GM23338 (cell line): ENCODE measurements at regions not wholly inside any gene's neighbourhood (a gene's known extent, or its start where the extent isn't known, plus 50 kb on each side); places are given as distances from the start of the nearest gene placed in this dataset.

ENCODE experiments used
- ATAC-seq: fragments of 200-7000 bp; cut with Tn5 transposase; 3 replicates; pipeline ENCODE4 v1.9.1; 2020
- DNase-seq: peaks from one replicate; pipeline ENCODE4 v3.0.0-alpha.2; 2015; ENCODE audit warnings: low spot score
- H2AFZ ChIP-seq: fragments of 200-600 bp; sonication (generic); 2 replicates; pipeline ENCODE4 v1.8.0; 2016; ENCODE audit warnings: antibody characterized with exemption, mild to moderate bottlenecking, moderate library complexity
- H3F3A ChIP-seq: fragments of 200-600 bp; sonication (generic); replicated peaks from 2 replicates; pipeline ENCODE4 v1.8.0; 2017; ENCODE audit warnings: antibody characterized with exemption, mixed run types, low read depth
- H3K27ac ChIP-seq: fragments of 200-600 bp; sonication (generic); 2 replicates; pipeline ENCODE4 v1.6.1; 2016; ENCODE audit warnings: low read depth
- H3K27me3 ChIP-seq: fragments of 200-600 bp; sonication (generic); 2 replicates; pipeline ENCODE4 v1.8.0; 2016; ENCODE audit warnings: mild to moderate bottlenecking, mixed run types, moderate library complexity; ENCODE audit not compliant: insufficient read depth
- H3K36me3 ChIP-seq: fragments of 200-600 bp; sonication (generic); 2 replicates; pipeline ENCODE4 v1.8.0; 2016; ENCODE audit warnings: mild to moderate bottlenecking; ENCODE audit not compliant: insufficient read depth
- H3K4me1 ChIP-seq: fragments of 200-600 bp; sonication (generic); 2 replicates; pipeline ENCODE4 v1.8.0; 2016; ENCODE audit warnings: mild to moderate bottlenecking, moderate library complexity; ENCODE audit not compliant: insufficient read depth
- H3K4me2 ChIP-seq: fragments of 200-600 bp; sonication (generic); 2 replicates; pipeline ENCODE4 v1.7.1; 2017; ENCODE audit warnings: mixed run types
- H3K4me3 ChIP-seq: fragments of 200-600 bp; sonication (generic); 2 replicates; pipeline ENCODE4 v1.6.1; 2016; ENCODE audit warnings: mixed run types
- H3K79me2 ChIP-seq: fragments of 200-600 bp; sonication (generic); replicated peaks from 2 replicates; pipeline ENCODE4 v1.8.0; 2017; ENCODE audit warnings: mild to moderate bottlenecking; ENCODE audit not compliant: insufficient read depth
- H3K9me2 ChIP-seq: fragments of 200-600 bp; sonication (generic); 2 replicates; pipeline ENCODE4 v1.8.0; 2017; ENCODE audit not compliant: insufficient read depth
- H4K20me1 ChIP-seq: fragments of 200-600 bp; sonication (generic); replicated peaks from 2 replicates; pipeline ENCODE4 v1.8.0; 2017; ENCODE audit warnings: mild to moderate bottlenecking; ENCODE audit not compliant: insufficient read depth
- H3K27ac Mint-ChIP-seq: 2 replicates; pipeline ENCODE4 v1.8.0; 2020; ENCODE audit warnings: inconsistent platforms, mild to moderate bottlenecking, moderate library complexity, mixed read lengths
- H3K27me3 Mint-ChIP-seq: 3 replicates; pipeline ENCODE4 v1.8.0; 2022; ENCODE audit warnings: low read depth, mild to moderate bottlenecking, moderate library complexity, mixed read lengths, inconsistent platforms; ENCODE audit not compliant: insufficient read depth, poor library complexity
- H3K36me3 Mint-ChIP-seq: 3 replicates; pipeline ENCODE4 v1.8.0; 2021; ENCODE audit warnings: low read depth, mild to moderate bottlenecking, inconsistent platforms, moderate library complexity, mixed read lengths
- H3K4me1 Mint-ChIP-seq: 3 replicates; pipeline ENCODE4 v1.8.0; 2020; ENCODE audit warnings: mild to moderate bottlenecking, inconsistent platforms, mixed read lengths
- H3K4me3 Mint-ChIP-seq: 3 replicates; pipeline ENCODE4 v1.8.0; 2021; ENCODE audit warnings: moderate library complexity, mild to moderate bottlenecking, inconsistent platforms, mixed read lengths
- H3K9me3 Mint-ChIP-seq: 3 replicates; pipeline ENCODE4 v1.8.0; 2020; ENCODE audit warnings: moderate library complexity, mild to moderate bottlenecking, inconsistent platforms, mixed read lengths
- CREB1 ChIP-seq: fragments of 250-450 bp; sonication (Bioruptor Pico); IDR thresholded peaks from 2 replicates; pipeline ENCODE4 v1.5.0; 2020; ENCODE audit warnings: low read depth, mild to moderate bottlenecking, moderate library complexity
- EZH2 ChIP-seq: fragments of 200-600 bp; sonication (generic); IDR thresholded peaks from one replicate; pipeline ENCODE4 v1.8.0; 2017; ENCODE audit warnings: antibody characterized with exemption, mild to moderate bottlenecking, low read depth; ENCODE audit not compliant: unreplicated experiment
- EZH2phosphoT487 ChIP-seq: fragments of 200-600 bp; sonication (generic); IDR thresholded peaks from one replicate; pipeline ENCODE4 v1.8.1; 2018; ENCODE audit warnings: antibody characterized with exemption; ENCODE audit not compliant: unreplicated experiment
- JUNB ChIP-seq: IDR thresholded peaks from one replicate; pipeline ENCODE4 v1.6.1; 2016; ENCODE audit warnings: antibody characterized with exemption; ENCODE audit not compliant: unreplicated experiment
- NANOG ChIP-seq: IDR thresholded peaks from 2 replicates; pipeline ENCODE4 v1.6.1; 2016; ENCODE audit warnings: antibody characterized with exemption, borderline replicate concordance
- POLR2AphosphoS5 ChIP-seq: IDR thresholded peaks from 2 replicates; pipeline ENCODE4 v1.6.1; 2016; ENCODE audit warnings: antibody characterized with exemption, low read depth
- STAT1 ChIP-seq: IDR thresholded peaks from one replicate; pipeline ENCODE4 v1.6.1; 2016; ENCODE audit warnings: antibody characterized with exemption; ENCODE audit not compliant: unreplicated experiment
- ZNF114 ChIP-seq: fragments of 250-450 bp; sonication (Bioruptor Pico); IDR thresholded peaks from 2 replicates; pipeline ENCODE4 v1.5.0; 2020; ENCODE audit warnings: mild to moderate bottlenecking, moderate library complexity
- ZNF331 ChIP-seq: fragments of 250-450 bp; sonication (Bioruptor Pico); IDR thresholded peaks from 2 replicates; pipeline ENCODE4 v1.5.0; 2020; ENCODE audit warnings: low read depth, mild to moderate bottlenecking, moderate library complexity
- TF ChIP-seq, protein P1 (sequence below), 2 experiments: fragments of 200-600 bp in 1 of 2; sonication (generic) in 1 of 2; conservative IDR thresholded peaks; 2 replicates each; pipeline versions ENCODE4 v1.5.1 to v1.6.1; 2016 to 2017; ENCODE audit warnings: antibody characterized with exemption in 2 of 2, low read depth in 2 of 2, mild to moderate bottlenecking in 2 of 2, moderate library complexity in 1 of 2
- TF ChIP-seq, protein P2 (sequence below): IDR thresholded peaks from 2 replicates; pipeline ENCODE4 v1.6.1; 2016; ENCODE audit warnings: antibody characterized with exemption
- TF ChIP-seq, protein P3 (sequence below): fragments of 250-450 bp; sonication (Bioruptor Pico); IDR thresholded peaks from 2 replicates; pipeline ENCODE4 v1.5.0; 2020; ENCODE audit warnings: mild to moderate bottlenecking, moderate library complexity

DNA sequence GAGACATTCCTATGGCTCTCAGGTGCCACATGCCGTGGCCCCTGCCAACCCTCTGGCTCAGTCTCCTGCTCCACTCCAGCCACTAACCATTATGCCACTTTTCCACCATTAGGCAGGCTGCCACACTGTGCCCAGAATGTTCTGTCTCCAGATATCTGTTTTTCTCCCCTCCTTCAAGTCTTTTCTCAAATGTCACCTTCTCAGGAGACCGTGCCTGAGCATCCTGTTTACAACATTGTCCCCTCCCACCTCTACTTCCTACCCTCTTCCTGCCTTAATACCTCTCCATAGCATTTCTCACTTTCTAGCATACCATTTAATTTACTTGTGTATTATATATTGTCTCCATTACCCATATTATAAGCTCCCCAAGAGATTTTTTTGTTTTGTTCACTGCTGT lies 162.5 kb upstream of the LYZL2 start (continued):
- TF ChIP-seq, protein P1, sequence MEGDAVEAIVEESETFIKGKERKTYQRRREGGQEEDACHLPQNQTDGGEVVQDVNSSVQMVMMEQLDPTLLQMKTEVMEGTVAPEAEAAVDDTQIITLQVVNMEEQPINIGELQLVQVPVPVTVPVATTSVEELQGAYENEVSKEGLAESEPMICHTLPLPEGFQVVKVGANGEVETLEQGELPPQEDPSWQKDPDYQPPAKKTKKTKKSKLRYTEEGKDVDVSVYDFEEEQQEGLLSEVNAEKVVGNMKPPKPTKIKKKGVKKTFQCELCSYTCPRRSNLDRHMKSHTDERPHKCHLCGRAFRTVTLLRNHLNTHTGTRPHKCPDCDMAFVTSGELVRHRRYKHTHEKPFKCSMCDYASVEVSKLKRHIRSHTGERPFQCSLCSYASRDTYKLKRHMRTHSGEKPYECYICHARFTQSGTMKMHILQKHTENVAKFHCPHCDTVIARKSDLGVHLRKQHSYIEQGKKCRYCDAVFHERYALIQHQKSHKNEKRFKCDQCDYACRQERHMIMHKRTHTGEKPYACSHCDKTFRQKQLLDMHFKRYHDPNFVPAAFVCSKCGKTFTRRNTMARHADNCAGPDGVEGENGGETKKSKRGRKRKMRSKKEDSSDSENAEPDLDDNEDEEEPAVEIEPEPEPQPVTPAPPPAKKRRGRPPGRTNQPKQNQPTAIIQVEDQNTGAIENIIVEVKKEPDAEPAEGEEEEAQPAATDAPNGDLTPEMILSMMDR (conservative IDR thresholded peaks at IDR 0.05; ENCODE audit: low read depth in 2 of 2) = no peak
- TF ChIP-seq STAT1 (no peak), EZH2phosphoT487 (no peak), JUNB (no peak)

DNA sequence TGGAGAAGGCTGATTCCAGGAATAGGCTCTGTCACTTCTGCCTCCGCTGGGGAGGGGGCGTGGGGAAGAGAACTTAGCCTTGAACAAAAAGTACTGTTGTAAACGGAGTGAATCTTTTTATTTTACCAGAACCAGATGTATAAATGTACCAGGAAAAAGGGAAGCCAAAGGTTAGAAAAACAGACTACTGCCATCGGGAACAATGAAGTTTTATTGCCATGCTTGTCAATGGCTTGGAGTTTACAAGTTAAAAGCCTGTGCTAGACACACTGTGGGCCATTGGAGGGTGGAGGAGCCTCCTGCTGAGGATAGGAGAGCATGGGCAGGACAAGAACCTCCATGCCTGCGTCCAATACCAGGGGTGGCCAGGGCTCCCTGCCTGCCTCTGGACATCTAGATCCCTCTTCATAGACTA lies 161.7 kb upstream of the LYZL2 start:
- H3K4me1 Mint-ChIP-seq = 0 out of 3 replicates have a peak, but pooled peaks cover under 1% of the 10 kb centered on the region
- H4K20me1 ChIP-seq = no peaks in the 10 kb centered on the region
- H3K9me2 ChIP-seq = peaks cover 7% of the 10 kb centered on the region; the same call in 1 of the 2 replicates
- H3K4me2 ChIP-seq = no peak overlapping the region
- no peaks in the 10 kb centered on the region for H3K79me2 ChIP-seq
- no peak for DNase-seq
- ATAC-seq = no peak
- H3K4me3 ChIP-seq = no peak overlapping the region
- H3F3A ChIP-seq = no peaks in the 10 kb centered on the region
- H3K27me3 ChIP-seq = peaks cover 7% of the 10 kb centered on the region
- no peak overlapping the region for H3K27ac ChIP-seq
- H3K4me3 Mint-ChIP-seq = no peak overlapping the region
- H3K36me3 Mint-ChIP-seq = no peaks in the 10 kb centered on the region
- no peaks in the 10 kb centered on the region for H3K4me1 ChIP-seq
- no peaks in the 10 kb centered on the region for H3K9me3 Mint-ChIP-seq
- no peak overlapping the region for H2AFZ ChIP-seq
- no peak overlapping the region for H3K27ac Mint-ChIP-seq
- H3K27me3 Mint-ChIP-seq = peaks cover 13% of the 10 kb centered on the region
- no peaks in the 10 kb centered on the region for H3K36me3 ChIP-seq
- TF ChIP-seq ZNF331 (CRISPR knock-in tag) (no peak), STAT1 (no peak), NANOG (no peak), ZNF114 (no peak), EZH2 (no peak), CREB1 (CRISPR knock-in tag) (no peak), EZH2phosphoT487 (no peak), POLR2AphosphoS5 (no peak), JUNB (no peak)
- TF ChIP-seq, protein P2, sequence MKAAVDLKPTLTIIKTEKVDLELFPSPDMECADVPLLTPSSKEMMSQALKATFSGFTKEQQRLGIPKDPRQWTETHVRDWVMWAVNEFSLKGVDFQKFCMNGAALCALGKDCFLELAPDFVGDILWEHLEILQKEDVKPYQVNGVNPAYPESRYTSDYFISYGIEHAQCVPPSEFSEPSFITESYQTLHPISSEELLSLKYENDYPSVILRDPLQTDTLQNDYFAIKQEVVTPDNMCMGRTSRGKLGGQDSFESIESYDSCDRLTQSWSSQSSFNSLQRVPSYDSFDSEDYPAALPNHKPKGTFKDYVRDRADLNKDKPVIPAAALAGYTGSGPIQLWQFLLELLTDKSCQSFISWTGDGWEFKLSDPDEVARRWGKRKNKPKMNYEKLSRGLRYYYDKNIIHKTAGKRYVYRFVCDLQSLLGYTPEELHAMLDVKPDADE = no peak
- TF ChIP-seq, protein P3, sequence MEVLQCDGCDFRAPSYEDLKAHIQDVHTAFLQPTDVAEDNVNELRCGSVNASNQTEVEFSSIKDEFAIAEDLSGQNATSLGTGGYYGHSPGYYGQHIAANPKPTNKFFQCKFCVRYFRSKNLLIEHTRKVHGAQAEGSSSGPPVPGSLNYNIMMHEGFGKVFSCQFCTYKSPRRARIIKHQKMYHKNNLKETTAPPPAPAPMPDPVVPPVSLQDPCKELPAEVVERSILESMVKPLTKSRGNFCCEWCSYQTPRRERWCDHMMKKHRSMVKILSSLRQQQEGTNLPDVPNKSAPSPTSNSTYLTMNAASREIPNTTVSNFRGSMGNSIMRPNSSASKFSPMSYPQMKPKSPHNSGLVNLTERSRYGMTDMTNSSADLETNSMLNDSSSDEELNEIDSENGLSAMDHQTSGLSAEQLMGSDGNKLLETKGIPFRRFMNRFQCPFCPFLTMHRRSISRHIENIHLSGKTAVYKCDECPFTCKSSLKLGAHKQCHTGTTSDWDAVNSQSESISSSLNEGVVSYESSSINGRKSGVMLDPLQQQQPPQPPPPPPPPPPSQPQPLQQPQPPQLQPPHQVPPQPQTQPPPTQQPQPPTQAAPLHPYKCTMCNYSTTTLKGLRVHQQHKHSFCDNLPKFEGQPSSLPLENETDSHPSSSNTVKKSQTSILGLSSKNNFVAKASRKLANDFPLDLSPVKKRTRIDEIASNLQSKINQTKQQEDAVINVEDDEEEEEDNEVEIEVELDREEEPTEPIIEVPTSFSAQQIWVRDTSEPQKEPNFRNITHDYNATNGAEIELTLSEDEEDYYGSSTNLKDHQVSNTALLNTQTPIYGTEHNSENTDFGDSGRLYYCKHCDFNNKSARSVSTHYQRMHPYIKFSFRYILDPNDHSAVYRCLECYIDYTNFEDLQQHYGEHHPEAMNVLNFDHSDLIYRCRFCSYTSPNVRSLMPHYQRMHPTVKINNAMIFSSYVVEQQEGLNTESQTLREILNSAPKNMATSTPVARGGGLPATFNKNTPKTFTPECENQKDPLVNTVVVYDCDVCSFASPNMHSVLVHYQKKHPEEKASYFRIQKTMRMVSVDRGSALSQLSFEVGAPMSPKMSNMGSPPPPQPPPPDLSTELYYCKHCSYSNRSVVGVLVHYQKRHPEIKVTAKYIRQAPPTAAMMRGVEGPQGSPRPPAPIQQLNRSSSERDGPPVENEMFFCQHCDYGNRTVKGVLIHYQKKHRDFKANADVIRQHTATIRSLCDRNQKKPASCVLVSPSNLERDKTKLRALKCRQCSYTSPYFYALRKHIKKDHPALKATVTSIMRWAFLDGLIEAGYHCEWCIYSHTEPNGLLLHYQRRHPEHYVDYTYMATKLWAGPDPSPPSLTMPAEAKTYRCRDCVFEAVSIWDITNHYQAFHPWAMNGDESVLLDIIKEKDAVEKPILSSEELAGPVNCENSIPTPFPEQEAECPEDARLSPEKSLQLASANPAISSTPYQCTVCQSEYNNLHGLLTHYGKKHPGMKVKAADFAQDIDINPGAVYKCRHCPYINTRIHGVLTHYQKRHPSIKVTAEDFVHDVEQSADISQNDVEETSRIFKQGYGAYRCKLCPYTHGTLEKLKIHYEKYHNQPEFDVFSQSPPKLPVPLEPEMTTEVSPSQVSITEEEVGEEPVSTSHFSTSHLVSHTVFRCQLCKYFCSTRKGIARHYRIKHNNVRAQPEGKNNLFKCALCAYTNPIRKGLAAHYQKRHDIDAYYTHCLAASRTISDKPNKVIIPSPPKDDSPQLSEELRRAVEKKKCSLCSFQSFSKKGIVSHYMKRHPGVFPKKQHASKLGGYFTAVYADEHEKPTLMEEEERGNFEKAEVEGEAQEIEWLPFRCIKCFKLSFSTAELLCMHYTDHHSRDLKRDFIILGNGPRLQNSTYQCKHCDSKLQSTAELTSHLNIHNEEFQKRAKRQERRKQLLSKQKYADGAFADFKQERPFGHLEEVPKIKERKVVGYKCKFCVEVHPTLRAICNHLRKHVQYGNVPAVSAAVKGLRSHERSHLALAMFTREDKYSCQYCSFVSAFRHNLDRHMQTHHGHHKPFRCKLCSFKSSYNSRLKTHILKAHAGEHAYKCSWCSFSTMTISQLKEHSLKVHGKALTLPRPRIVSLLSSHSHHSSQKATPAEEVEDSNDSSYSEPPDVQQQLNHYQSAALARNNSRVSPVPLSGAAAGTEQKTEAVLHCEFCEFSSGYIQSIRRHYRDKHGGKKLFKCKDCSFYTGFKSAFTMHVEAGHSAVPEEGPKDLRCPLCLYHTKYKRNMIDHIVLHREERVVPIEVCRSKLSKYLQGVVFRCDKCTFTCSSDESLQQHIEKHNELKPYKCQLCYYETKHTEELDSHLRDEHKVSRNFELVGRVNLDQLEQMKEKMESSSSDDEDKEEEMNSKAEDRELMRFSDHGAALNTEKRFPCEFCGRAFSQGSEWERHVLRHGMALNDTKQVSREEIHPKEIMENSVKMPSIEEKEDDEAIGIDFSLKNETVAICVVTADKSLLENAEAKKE (CRISPR knock-in tag) = no peak
- TF ChIP-seq, protein P1 (conservative IDR thresholded peaks at IDR 0.05; ENCODE audit: low read depth in 2 of 2) = no peak
